C4-2B (cell line): ENCODE measurements at regions not wholly inside any gene's neighbourhood (a gene's known extent, or its start where the extent isn't known, plus 50 kb on each side); places are given as distances from the start of the nearest gene placed in this dataset.
A peak's percentile ranks its signal among the peaks of the same experiment; 100 is the strongest.

Source experiments
- ZFX ChIP-seq: fragments of 450-650 bp; IDR thresholded peaks from 2 replicates; pipeline ENCODE4 v1.6.1; 2017
- TF ChIP-seq, protein P1 (sequence below): fragments of 450-650 bp; conservative IDR thresholded peaks from 2 replicates; pipeline ENCODE4 v1.5.1; 2017; ENCODE audit warnings: mild to moderate bottlenecking

- TF ChIP-seq, protein P1, sequence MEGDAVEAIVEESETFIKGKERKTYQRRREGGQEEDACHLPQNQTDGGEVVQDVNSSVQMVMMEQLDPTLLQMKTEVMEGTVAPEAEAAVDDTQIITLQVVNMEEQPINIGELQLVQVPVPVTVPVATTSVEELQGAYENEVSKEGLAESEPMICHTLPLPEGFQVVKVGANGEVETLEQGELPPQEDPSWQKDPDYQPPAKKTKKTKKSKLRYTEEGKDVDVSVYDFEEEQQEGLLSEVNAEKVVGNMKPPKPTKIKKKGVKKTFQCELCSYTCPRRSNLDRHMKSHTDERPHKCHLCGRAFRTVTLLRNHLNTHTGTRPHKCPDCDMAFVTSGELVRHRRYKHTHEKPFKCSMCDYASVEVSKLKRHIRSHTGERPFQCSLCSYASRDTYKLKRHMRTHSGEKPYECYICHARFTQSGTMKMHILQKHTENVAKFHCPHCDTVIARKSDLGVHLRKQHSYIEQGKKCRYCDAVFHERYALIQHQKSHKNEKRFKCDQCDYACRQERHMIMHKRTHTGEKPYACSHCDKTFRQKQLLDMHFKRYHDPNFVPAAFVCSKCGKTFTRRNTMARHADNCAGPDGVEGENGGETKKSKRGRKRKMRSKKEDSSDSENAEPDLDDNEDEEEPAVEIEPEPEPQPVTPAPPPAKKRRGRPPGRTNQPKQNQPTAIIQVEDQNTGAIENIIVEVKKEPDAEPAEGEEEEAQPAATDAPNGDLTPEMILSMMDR: peak; percentile 55
- TF ChIP-seq ZFX: no peak
Observed at GRCh38 chr1:79617777-79618176, 611.2 kb upstream of the ADGRL4 start.
